GM21528 (cell line): ENCODE measurements at regions not wholly inside any gene's neighbourhood (a gene's known extent, or its start where the extent isn't known, plus 50 kb on each side); places are given as distances from the start of the nearest gene placed in this dataset.
"Not testable (repeated sequence)": the region's sequence is repeated elsewhere in the genome, so short reads cannot be mapped to it uniquely, and the experiment has no call there.

Experiments used
- ATAC-seq: cut with Tn5 transposase; IDR thresholded peaks from one replicate; pipeline ENCODE4 v1.9.1; 2021; ENCODE audit warnings: mild to moderate bottlenecking, moderate library complexity; ENCODE audit not compliant: unreplicated experiment, low FRiP score

- no peak for ATAC-seq
Measured at GRCh38 chr13:58463841-58464240, 832.3 kb downstream of the PCDH17 start.

- no peak for ATAC-seq
Measured at GRCh38 chr13:58467176-58467575, 835.6 kb downstream of the PCDH17 start.

GRCh38 chr13:58472483-58472882 lies 840.9 kb downstream of the PCDH17 start:
- ATAC-seq: no peak

GRCh38 chr13:58474581-58474980 lies 843.0 kb downstream of the PCDH17 start:
- ATAC-seq: no peak

GRCh38 chr13:58476206-58476918 lies 844.8 kb downstream of the PCDH17 start:
- ATAC-seq: no peak

GRCh38 chr13:58478858-58479257 lies 847.3 kb downstream of the PCDH17 start:
- no peak for ATAC-seq

GRCh38 chr13:58480061-58480460 lies 848.5 kb downstream of the PCDH17 start:
- ATAC-seq: no peak

- ATAC-seq: no peak
Measured at GRCh38 chr13:58488251-58488650, 856.7 kb downstream of the PCDH17 start.

- no peak for ATAC-seq
Measured at GRCh38 chr13:58495668-58496067, 864.1 kb downstream of the PCDH17 start.

- no peak for ATAC-seq
Measured at GRCh38 chr13:58500938-58501337, 869.4 kb downstream of the PCDH17 start.

- not testable (repeated sequence) for ATAC-seq
Measured at GRCh38 chr13:58504202-58504700, 872.7 kb downstream of the PCDH17 start.

- ATAC-seq: not testable (repeated sequence)
Measured at GRCh38 chr13:58505262-58505920, 873.8 kb downstream of the PCDH17 start.

GRCh38 chr13:58528351-58528750 lies 896.8 kb downstream of the PCDH17 start:
- no peak for ATAC-seq

- ATAC-seq: no peak
Measured at GRCh38 chr13:58531614-58532013, 900.1 kb downstream of the PCDH17 start.

- ATAC-seq: no peak
Measured at GRCh38 chr13:58542530-58542929, 911.0 kb downstream of the PCDH17 start.

GRCh38 chr13:58547419-58547818 lies 915.9 kb downstream of the PCDH17 start:
- no peak for ATAC-seq

- ATAC-seq: no peak
Measured at GRCh38 chr13:58566176-58566575, 934.6 kb downstream of the PCDH17 start.

- ATAC-seq: no peak
Measured at GRCh38 chr13:58573743-58574142, 942.2 kb downstream of the PCDH17 start.

GRCh38 chr13:58574791-58575190 lies 943.2 kb downstream of the PCDH17 start:
- ATAC-seq: no peak

GRCh38 chr13:58579468-58579867 lies 947.9 kb downstream of the PCDH17 start:
- ATAC-seq: no peak

- no peak for ATAC-seq
Measured at GRCh38 chr13:58583966-58584365, 952.4 kb downstream of the PCDH17 start.

GRCh38 chr13:58584610-58585009 lies 953.1 kb downstream of the PCDH17 start:
- no peak for ATAC-seq
